OCI-LY7 (cell line): ENCODE measurements at regions not wholly inside any gene's neighbourhood (a gene's known extent, or its start where the extent isn't known, plus 50 kb on each side); places are given as distances from the start of the nearest gene placed in this dataset.

Source experiments
- CTCF ChIP-seq: fragments of 200-600 bp; sonication (generic); conservative IDR thresholded peaks from 2 replicates; pipeline ENCODE4 v1.5.1; 2014; ENCODE audit warnings: mild to moderate bottlenecking, antibody characterized with exemption, low read length, moderate library complexity, mixed read lengths
- EZH2phosphoT487 ChIP-seq: fragments of 200-600 bp; sonication (generic); IDR thresholded peaks from 2 replicates; pipeline ENCODE4 v1.6.1; 2018; ENCODE audit warnings: low read depth, borderline replicate concordance, mild to moderate bottlenecking, mixed run types, antibody characterized with exemption, low read length, moderate library complexity, mixed read lengths

DNA sequence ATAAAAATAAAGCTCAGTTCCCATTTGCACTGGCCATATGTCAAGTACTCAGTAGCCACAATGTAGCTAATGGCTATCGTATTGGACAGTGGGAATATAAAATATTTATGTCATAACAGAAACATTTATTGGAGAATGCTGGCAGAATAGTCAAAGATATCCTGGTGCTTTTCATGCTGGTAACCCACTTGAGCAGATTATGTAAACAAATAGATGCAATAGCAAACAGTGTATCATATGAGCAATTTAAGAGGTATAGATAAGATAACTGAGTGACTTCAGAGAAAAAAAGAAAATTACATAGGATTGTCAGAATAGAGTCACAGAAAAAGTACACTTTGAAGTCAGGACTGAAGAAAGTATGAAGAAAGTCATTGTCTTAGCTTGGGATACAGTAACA lies 426.6 kb downstream of the NDFIP2 start:
- TF ChIP-seq CTCF (no peak), EZH2phosphoT487 (no peak)
